PC-3 (cell line): ENCODE measurements at regions not wholly inside any gene's neighbourhood (a gene's known extent, or its start where the extent isn't known, plus 50 kb on each side); places are given as distances from the start of the nearest gene placed in this dataset.

Experiments
- CTCF ChIP-seq: fragments of 300-600 bp; sonication (generic); conservative IDR thresholded peaks from 2 replicates; pipeline ENCODE4 v1.5.1; 2017; ENCODE audit warnings: antibody characterized with exemption, low read depth, mild to moderate bottlenecking, low read length
- EZH2 ChIP-seq: fragments of 300-600 bp; sonication (generic); IDR thresholded peaks from one replicate; pipeline ENCODE4 v1.6.1; 2017; ENCODE audit warnings: antibody characterized with exemption, mild to moderate bottlenecking, low read length; ENCODE audit not compliant: unreplicated experiment
- EZH2phosphoT487 ChIP-seq: fragments of 300-600 bp; sonication (generic); IDR thresholded peaks from 2 replicates; pipeline ENCODE4 v1.6.1; 2018; ENCODE audit warnings: mild to moderate bottlenecking, antibody characterized with exemption, low read length, borderline replicate concordance

- TF ChIP-seq CTCF = no peak
- TF ChIP-seq EZH2phosphoT487 = no peak
- no peak for TF ChIP-seq EZH2
Observed at GRCh38 chr7:47709051-47709450, 127.1 kb upstream of the TNS3 start.
